ENCODE measurements at regions not wholly inside any gene's neighbourhood (a gene's known extent, or its start where the extent isn't known, plus 50 kb on each side); places are given as distances from the start of the nearest gene placed in this dataset.
A peak's percentile ranks its signal among the peaks of the same experiment; 100 is the strongest.

DNA sequence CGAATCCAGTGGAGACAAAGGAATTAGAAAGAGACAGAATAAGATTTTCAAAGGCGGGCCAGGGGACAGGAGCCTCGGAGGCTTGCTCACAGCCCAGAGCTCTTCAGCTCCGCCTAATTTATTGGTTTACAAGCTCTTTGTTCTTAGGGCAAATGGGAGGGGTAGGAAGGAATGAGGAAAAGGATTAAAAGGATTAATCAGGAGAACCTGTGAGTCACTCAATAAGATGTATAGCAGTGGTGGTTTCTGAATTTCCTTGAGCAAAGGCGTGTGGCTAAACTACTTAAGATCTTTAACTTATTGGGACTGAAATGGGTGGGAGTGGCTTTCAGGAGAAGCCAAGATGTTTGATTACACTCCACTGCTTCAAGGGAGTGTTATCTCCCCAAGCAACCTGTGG lies 456.0 kb upstream of the SPANXN1 start:
- no peak for DNase-seq (ENCODE audit: low read depth)

- DNase-seq (ENCODE audit: low read depth) = no peak
Measured at GRCh38 chrX:144798972-144799371, 448.3 kb upstream of the SPANXN1 start.

GRCh38 chrX:144801786-144802185 lies 445.5 kb upstream of the SPANXN1 start:
- DNase-seq (ENCODE audit: low read depth) = peak; percentile 39

DNA sequence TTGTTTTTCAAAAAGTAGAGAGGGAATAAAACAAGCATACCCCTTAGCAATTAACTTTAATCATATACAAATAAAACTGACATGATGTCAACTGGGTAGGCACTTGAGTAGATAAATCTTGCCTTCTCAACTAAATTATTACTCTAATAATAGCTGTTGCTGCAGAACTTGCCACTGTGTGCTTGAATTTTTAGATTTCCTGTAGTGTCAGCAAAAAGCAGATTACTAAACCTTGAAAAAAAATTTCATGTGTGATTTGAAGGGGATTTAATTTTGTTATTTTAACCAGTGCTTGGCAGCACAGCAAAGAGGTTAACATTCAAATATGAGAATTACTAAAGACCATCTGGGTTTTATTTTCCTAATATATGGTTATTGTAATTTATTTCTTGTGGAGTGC lies 438.3 kb upstream of the SPANXN1 start:
- no peak for DNase-seq (ENCODE audit: low read depth)

- DNase-seq (ENCODE audit: low read depth) = no peak
Measured at GRCh38 chrX:144810539-144810938, 436.8 kb upstream of the SPANXN1 start.

GRCh38 chrX:144819406-144819805 lies 427.9 kb upstream of the SPANXN1 start:
- DNase-seq (ENCODE audit: low read depth) = no peak

DNA sequence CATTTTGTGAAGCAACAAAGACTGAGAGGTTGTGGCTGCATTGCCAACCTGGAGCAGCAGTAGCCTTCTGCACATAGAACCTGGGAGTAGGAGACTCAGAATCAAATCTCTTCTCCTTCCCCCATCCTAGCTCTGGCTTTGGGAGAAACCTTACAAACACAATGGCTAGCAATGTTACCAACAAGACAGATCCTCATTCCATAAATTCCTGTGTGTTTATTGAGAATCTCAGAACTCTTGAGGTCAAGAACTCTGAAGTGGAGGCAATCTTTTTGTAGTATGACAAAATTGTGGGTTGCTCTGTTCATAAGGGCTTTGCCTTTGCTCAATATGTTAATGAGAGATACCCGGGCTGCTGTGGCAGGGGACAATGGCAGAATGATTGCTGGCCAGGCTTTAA lies 406.7 kb upstream of the SPANXN1 start:
- DNase-seq (ENCODE audit: low read depth) = peak; percentile 5

DNA sequence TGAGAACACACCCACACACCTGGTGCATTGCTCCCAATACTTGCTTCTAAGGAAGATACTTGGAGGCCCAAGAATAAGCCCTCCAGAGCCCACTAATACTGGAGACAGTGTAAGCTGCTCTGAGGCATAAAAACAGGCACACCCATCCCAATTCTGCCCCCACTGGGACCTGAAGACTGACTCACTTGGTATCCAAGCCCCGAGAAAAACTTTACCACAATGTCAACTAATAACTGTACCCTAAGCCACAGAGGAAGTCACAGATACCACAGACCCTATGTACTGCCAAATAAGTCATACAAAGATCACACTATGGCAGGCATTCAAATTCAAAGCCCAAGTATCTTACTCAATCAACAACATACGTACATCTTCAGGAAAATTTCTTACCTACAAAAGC lies 398.2 kb upstream of the SPANXN1 start:
- DNase-seq (ENCODE audit: low read depth) = peak; percentile 33

- no peak for DNase-seq (ENCODE audit: low read depth)
Measured at GRCh38 chrX:144896323-144896722, 351.0 kb upstream of the SPANXN1 start.

GRCh38 chrX:144901521-144901920 lies 345.8 kb upstream of the SPANXN1 start:
- DNase-seq (ENCODE audit: low read depth) = no peak

GRCh38 chrX:144916785-144917184 lies 330.5 kb upstream of the SPANXN1 start:
- no peak for DNase-seq (ENCODE audit: low read depth)

GRCh38 chrX:144918936-144919335 lies 328.4 kb upstream of the SPANXN1 start:
- no peak for DNase-seq (ENCODE audit: low read depth)

- no peak for DNase-seq (ENCODE audit: low read depth)
Measured at GRCh38 chrX:144946666-144947065, 300.6 kb upstream of the SPANXN1 start.

All from HS-5 (cell line).